ENCODE measurements at regions not wholly inside any gene's neighbourhood (a gene's known extent, or its start where the extent isn't known, plus 50 kb on each side); places are given as distances from the start of the nearest gene placed in this dataset.

DNA sequence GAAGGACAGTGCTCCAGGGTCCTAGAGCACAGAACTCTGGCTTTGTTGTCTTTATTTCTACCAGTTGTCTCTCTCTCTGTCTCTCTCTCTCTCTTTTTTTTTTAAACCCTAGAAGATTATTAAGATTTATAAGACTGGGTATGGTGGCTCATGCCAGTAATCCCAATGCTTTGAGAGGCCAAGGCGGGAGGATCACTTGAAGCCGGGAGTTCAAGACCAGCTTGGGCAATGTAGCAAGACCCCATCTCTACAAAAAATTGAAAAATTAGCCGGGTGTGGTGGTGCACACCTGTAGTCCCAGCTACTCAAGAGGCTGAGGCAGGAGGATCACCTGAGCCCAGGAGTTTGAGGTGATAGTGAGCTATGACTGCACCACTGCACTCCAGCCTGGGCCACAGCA is 65.0 kb upstream of the ABL1 start:
- TF ChIP-seq POLR2AphosphoS5 (IDR thresholded peaks at IDR 0.05) (no peak), POLR2A (IDR thresholded peaks at IDR 0.05) (no peak)
